ENCODE measurements at regions not wholly inside any gene's neighbourhood (a gene's known extent, or its start where the extent isn't known, plus 50 kb on each side); places are given as distances from the start of the nearest gene placed in this dataset.

- no peak overlapping the region for H3K4me3 ChIP-seq (ENCODE audit: low read depth, poor library complexity, severe bottlenecking)
- peak in 1 of 2 donors; percentile 63 for DNase-seq (ENCODE audit: low spot score in 2 of 2)
- intact Hi-C loops (cut with DNase I; ENCODE audit: low total_unique reads) = no loop called here
- 78 to 84% methylated on average over 6 of the region's 6 CpGs for WGBS, 2 donors
- TF ChIP-seq POLR2A (IDR thresholded peaks at IDR 0.05) = no peak
- no peak for TF ChIP-seq CTCF (IDR thresholded peaks at IDR 0.05)
Measured at GRCh38 chr10:44024356-44025116, 360.4 kb downstream of the CXCL12 start.

- no peak overlapping the region for H3K4me3 ChIP-seq (ENCODE audit: low read depth, poor library complexity, severe bottlenecking)
- intact Hi-C loops (cut with DNase I; ENCODE audit: low total_unique reads) = no loop called here
- DNase-seq (ENCODE audit: low spot score in 2 of 2) = peak in 1 of 2 donors; percentile 26
- 76 to 84% methylated on average over 5 of the region's 5 CpGs for WGBS, 2 donors
- no peak for TF ChIP-seq CTCF (IDR thresholded peaks at IDR 0.05)
- TF ChIP-seq POLR2A (IDR thresholded peaks at IDR 0.05) = no peak
Measured at GRCh38 chr10:44023517-44023916, 361.4 kb downstream of the CXCL12 start.

- intact Hi-C loops (cut with DNase I; ENCODE audit: low total_unique reads) = no loop called here
- 92 to 100% methylated on average over 1 of the region's 1 CpG for WGBS, 2 donors
- no peak for TF ChIP-seq POLR2A (IDR thresholded peaks at IDR 0.05)
- TF ChIP-seq CTCF (IDR thresholded peaks at IDR 0.05) = no peak
- H3K4me3 ChIP-seq (ENCODE audit: low read depth, poor library complexity, severe bottlenecking) = no peak overlapping the region
- DNase-seq (ENCODE audit: low spot score in 2 of 2) = no peak
Measured at GRCh38 chr10:44022203-44022602, 362.7 kb downstream of the CXCL12 start.

GRCh38 chr10:44020322-44021111, 364.4 kb downstream of the CXCL12 start:
- DNase-seq (ENCODE audit: low spot score in 2 of 2) = peak in 1 of 2 donors; percentile 86
- intact Hi-C loops (cut with DNase I; ENCODE audit: low total_unique reads) = no loop called here

GRCh38 chr10:44017483-44018145, 367.3 kb downstream of the CXCL12 start:
- H3K4me3 ChIP-seq (ENCODE audit: low read depth, poor library complexity, severe bottlenecking) = no peak overlapping the region
- WGBS, 2 donors = 66 to 70% methylated on average over 5 of the region's 5 CpGs
- intact Hi-C loops (cut with DNase I; ENCODE audit: low total_unique reads) = no loop called here
- DNase-seq (ENCODE audit: low spot score in 2 of 2) = no peak
- TF ChIP-seq POLR2A (IDR thresholded peaks at IDR 0.05) = no peak
- TF ChIP-seq CTCF (IDR thresholded peaks at IDR 0.05) = no peak

More at GRCh38 chr10:44020322-44021111, 364.4 kb downstream of the CXCL12 start:
- H3K4me3 ChIP-seq (ENCODE audit: low read depth, poor library complexity, severe bottlenecking) = no peak overlapping the region
- 48% methylated on average over 5 of the region's 5 CpGs for WGBS, 2 donors
- no peak for TF ChIP-seq CTCF (IDR thresholded peaks at IDR 0.05)
- no peak for TF ChIP-seq POLR2A (IDR thresholded peaks at IDR 0.05)
